K562 (cell line): ENCODE measurements at regions not wholly inside any gene's neighbourhood (a gene's known extent, or its start where the extent isn't known, plus 50 kb on each side); places are given as distances from the start of the nearest gene placed in this dataset.

Experiments
- CHAMP1 ChIP-seq: fragments of 450-650 bp; IDR thresholded peaks from 2 replicates; pipeline ENCODE4 v1.6.1; 2016; ENCODE audit warnings: mild to moderate bottlenecking
- ETV5 ChIP-seq: sonication (generic); formaldehyde crosslinking; IDR thresholded peaks from 2 replicates; pipeline ENCODE4 v1.4.0; 2020; ENCODE audit warnings: low read depth, mild to moderate bottlenecking, missing genetic modification reagents
- RBFOX2 ChIP-seq: fragments of 200-400 bp; formaldehyde crosslinking; IDR thresholded peaks from 2 replicates; pipeline ENCODE4 v1.6.1; 2017; ENCODE audit warnings: low read depth, mild to moderate bottlenecking, low read length, moderate library complexity
- SIN3B ChIP-seq: fragments of 450-650 bp; IDR thresholded peaks from 2 replicates; pipeline ENCODE4 v1.6.1; 2017; ENCODE audit warnings: low read depth, mild to moderate bottlenecking, moderate library complexity
- TFAM ChIP-seq: fragments of 250-450 bp; sonication (Bioruptor Pico); conservative IDR thresholded peaks from 2 replicates; pipeline ENCODE4 v1.5.0; 2021; ENCODE audit warnings: mild to moderate bottlenecking, moderate library complexity
- TRIM25 ChIP-seq: fragments of 450-650 bp; IDR thresholded peaks from 2 replicates; pipeline ENCODE4 v1.7.0; 2016; ENCODE audit warnings: borderline replicate concordance
- USF1 ChIP-seq: sonication (generic); formaldehyde crosslinking; IDR thresholded peaks from 2 replicates; pipeline ENCODE4 v1.9.0; 2022; ENCODE audit warnings: mild to moderate bottlenecking, missing genetic modification reagents
- ZBTB40 ChIP-seq, 2 experiments: fragments of 450-650 bp in 1 of 2; sonication (generic) in 1 of 2; formaldehyde crosslinking in 1 of 2; IDR thresholded peaks; 2 replicates each; pipeline versions ENCODE4 v1.7.1 to v1.9.0; 2016 to 2022; ENCODE audit warnings: inconsistent platforms in 1 of 2, mild to moderate bottlenecking in 1 of 2, missing genetic modification reagents in 1 of 2
- ZNF239 ChIP-seq: fragments of 250-450 bp; sonication (Bioruptor Pico); IDR thresholded peaks from 2 replicates; pipeline ENCODE4 v1.4.0; 2020; ENCODE audit warnings: mild to moderate bottlenecking
- ZNF75A ChIP-seq: fragments of 450-650 bp; formaldehyde crosslinking; IDR thresholded peaks from 2 replicates; pipeline ENCODE4 v1.4.0; 2020; ENCODE audit warnings: mild to moderate bottlenecking
- ZNF76 ChIP-seq: fragments of 250-450 bp; sonication (Bioruptor Pico); IDR thresholded peaks from 2 replicates; pipeline ENCODE4 v1.4.0; 2020; ENCODE audit warnings: mild to moderate bottlenecking, moderate library complexity, borderline replicate concordance

GRCh38 chr6:27145731-27146455 lies 101.6 kb upstream of the PRSS16 start (continued):
- TF ChIP-seq ZBTB40 (IDR thresholded peaks at IDR 0.05) (peak; percentile 88), ZBTB40 (CRISPR knock-in tag; IDR thresholded peaks at IDR 0.05) (peak; percentile 64), CHAMP1 (no peak), ZNF239 (no peak), ZNF76 (CRISPR knock-in tag) (no peak), ETV5 (peak; percentile 86), USF1 (CRISPR knock-in tag) (peak; percentile 88), SIN3B (no peak; the same call in 1 of the 2 replicates), TFAM (CRISPR knock-in tag) (no peak), TRIM25 (no peak), RBFOX2 (peak; percentile 74), ZNF75A (no peak)
